ENCODE measurements at regions not wholly inside any gene's neighbourhood (a gene's known extent, or its start where the extent isn't known, plus 50 kb on each side); places are given as distances from the start of the nearest gene placed in this dataset.
"Not testable (repeated sequence)": the region's sequence is repeated elsewhere in the genome, so short reads cannot be mapped to it uniquely, and the experiment has no call there.

GRCh38 chr6:94588301-94588700, 989.0 kb upstream of the MANEA start:
- Histone ChIP-seq H3K4me1 (no peaks in the 10 kb centered on the region), H3K4me3 (ENCODE audit: low read depth, low read length) (no peak overlapping the region), H3K27me3 (ENCODE audit: control insufficient read depth, insufficient read depth, low read length) (no peaks in the 10 kb centered on the region), H3K4me2 (ENCODE audit: low read length) (no peak overlapping the region), H2AFZ (no peak overlapping the region), H3K27ac (no peak overlapping the region), H3K79me2 (no peaks in the 10 kb centered on the region), H3K9me3 (ENCODE audit: control insufficient read depth, low read length) (no peaks in the 10 kb centered on the region), H3K9ac (no peak overlapping the region), H3K36me3 (ENCODE audit: control insufficient read depth, insufficient read depth, low read length) (no peaks in the 10 kb centered on the region)
- TF ChIP-seq, protein P1, sequence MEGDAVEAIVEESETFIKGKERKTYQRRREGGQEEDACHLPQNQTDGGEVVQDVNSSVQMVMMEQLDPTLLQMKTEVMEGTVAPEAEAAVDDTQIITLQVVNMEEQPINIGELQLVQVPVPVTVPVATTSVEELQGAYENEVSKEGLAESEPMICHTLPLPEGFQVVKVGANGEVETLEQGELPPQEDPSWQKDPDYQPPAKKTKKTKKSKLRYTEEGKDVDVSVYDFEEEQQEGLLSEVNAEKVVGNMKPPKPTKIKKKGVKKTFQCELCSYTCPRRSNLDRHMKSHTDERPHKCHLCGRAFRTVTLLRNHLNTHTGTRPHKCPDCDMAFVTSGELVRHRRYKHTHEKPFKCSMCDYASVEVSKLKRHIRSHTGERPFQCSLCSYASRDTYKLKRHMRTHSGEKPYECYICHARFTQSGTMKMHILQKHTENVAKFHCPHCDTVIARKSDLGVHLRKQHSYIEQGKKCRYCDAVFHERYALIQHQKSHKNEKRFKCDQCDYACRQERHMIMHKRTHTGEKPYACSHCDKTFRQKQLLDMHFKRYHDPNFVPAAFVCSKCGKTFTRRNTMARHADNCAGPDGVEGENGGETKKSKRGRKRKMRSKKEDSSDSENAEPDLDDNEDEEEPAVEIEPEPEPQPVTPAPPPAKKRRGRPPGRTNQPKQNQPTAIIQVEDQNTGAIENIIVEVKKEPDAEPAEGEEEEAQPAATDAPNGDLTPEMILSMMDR (IDR thresholded peaks at IDR 0.05) = no peak

DNA sequence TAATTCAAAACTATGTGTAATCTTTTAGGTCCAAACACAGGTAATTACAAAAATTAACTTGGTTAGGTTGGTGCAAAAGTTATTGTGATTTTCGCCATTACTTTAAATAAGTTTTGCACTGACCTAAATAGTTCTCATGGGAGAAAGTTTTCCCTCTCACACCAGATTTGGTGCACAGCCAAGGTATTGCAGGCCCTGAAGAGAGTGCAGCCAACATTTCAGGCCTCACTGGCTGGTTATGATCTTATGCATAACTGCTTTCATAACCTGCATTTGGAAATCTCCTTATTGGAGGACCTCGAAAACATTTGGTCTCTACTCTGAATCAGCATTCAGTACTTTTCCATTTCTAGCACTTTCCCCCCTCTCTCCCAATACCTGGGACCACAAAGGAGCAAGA, 993.1 kb upstream of the MANEA start:
- H3K79me2 ChIP-seq = no peaks in the 10 kb centered on the region
- H3K27me3 ChIP-seq (ENCODE audit: control insufficient read depth, insufficient read depth, low read length) = no peaks in the 10 kb centered on the region
- no peak overlapping the region for H3K4me3 ChIP-seq (ENCODE audit: low read depth, low read length)
- TF ChIP-seq, protein P1 (IDR thresholded peaks at IDR 0.05) = no peak
- H3K27ac ChIP-seq = no peak overlapping the region
- no peak overlapping the region for H3K9ac ChIP-seq
- no peak overlapping the region for H3K4me2 ChIP-seq (ENCODE audit: low read length)
- H3K36me3 ChIP-seq (ENCODE audit: control insufficient read depth, insufficient read depth, low read length) = no peaks in the 10 kb centered on the region
- H3K9me3 ChIP-seq (ENCODE audit: control insufficient read depth, low read length) = no peaks in the 10 kb centered on the region
- no peak overlapping the region for H2AFZ ChIP-seq
- H3K4me1 ChIP-seq = no peaks in the 10 kb centered on the region

DNA sequence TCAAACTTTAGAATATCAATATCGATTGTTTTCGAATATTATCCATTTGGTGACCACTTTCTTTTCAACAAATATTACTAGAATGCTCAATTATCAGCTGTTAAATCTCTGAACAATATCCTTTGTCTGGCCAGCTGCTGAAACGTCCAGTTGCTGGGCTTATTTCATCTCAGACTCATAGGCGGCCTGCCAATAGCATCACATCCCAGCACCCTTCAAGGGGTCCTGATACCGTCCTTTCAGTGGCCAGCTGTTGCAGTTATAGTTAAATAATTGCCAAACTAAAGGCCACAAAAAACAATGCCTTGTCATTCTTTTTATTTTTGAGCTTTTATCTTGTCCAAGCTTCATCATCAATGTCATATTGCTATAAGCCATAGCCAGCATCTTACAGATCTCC, 1006.8 kb upstream of the MANEA start:
- Histone ChIP-seq H3K27ac (no peak overlapping the region), H3K79me2 (no peaks in the 10 kb centered on the region), H3K27me3 (ENCODE audit: control insufficient read depth, insufficient read depth, low read length) (no peaks in the 10 kb centered on the region), H3K4me3 (ENCODE audit: low read depth, low read length) (no peak overlapping the region), H3K36me3 (ENCODE audit: control insufficient read depth, insufficient read depth, low read length) (no peaks in the 10 kb centered on the region), H3K4me2 (ENCODE audit: low read length) (no peak overlapping the region), H3K9me3 (ENCODE audit: control insufficient read depth, low read length) (no peaks in the 10 kb centered on the region), H3K9ac (no peak overlapping the region), H3K4me1 (no peaks in the 10 kb centered on the region), H2AFZ (no peak overlapping the region)
- TF ChIP-seq, protein P1 (IDR thresholded peaks at IDR 0.05) = no peak

- H2AFZ ChIP-seq = no peak overlapping the region
- H3K4me2 ChIP-seq (ENCODE audit: low read length) = no peak overlapping the region
- no peaks in the 10 kb centered on the region for H3K79me2 ChIP-seq
- H3K9ac ChIP-seq = no peak overlapping the region
- no peaks in the 10 kb centered on the region for H3K9me3 ChIP-seq (ENCODE audit: control insufficient read depth, low read length)
- TF ChIP-seq, protein P1 (IDR thresholded peaks at IDR 0.05) = no peak
- no peaks in the 10 kb centered on the region for H3K27me3 ChIP-seq (ENCODE audit: control insufficient read depth, insufficient read depth, low read length)
- H3K4me3 ChIP-seq (ENCODE audit: low read depth, low read length) = no peak overlapping the region
- no peaks in the 10 kb centered on the region for H3K4me1 ChIP-seq
- H3K36me3 ChIP-seq (ENCODE audit: control insufficient read depth, insufficient read depth, low read length) = no peaks in the 10 kb centered on the region
- no peak overlapping the region for H3K27ac ChIP-seq
Measured at GRCh38 chr6:94562846-94563245, 1014.5 kb upstream of the MANEA start.

- no peak overlapping the region for H2AFZ ChIP-seq
- H3K79me2 ChIP-seq = no peaks in the 10 kb centered on the region
- H3K9ac ChIP-seq = no peak overlapping the region
- no peaks in the 10 kb centered on the region for H3K36me3 ChIP-seq (ENCODE audit: control insufficient read depth, insufficient read depth, low read length)
- H3K27me3 ChIP-seq (ENCODE audit: control insufficient read depth, insufficient read depth, low read length) = no peaks in the 10 kb centered on the region
- H3K4me2 ChIP-seq (ENCODE audit: low read length) = no peak overlapping the region
- no peak overlapping the region for H3K27ac ChIP-seq
- TF ChIP-seq, protein P1 (IDR thresholded peaks at IDR 0.05) = no peak
- H3K9me3 ChIP-seq (ENCODE audit: control insufficient read depth, low read length) = no peaks in the 10 kb centered on the region
- no peak overlapping the region for H3K4me3 ChIP-seq (ENCODE audit: low read depth, low read length)
- no peaks in the 10 kb centered on the region for H3K4me1 ChIP-seq
Measured at GRCh38 chr6:94559829-94560537, 1017.4 kb upstream of the MANEA start.

- H2AFZ ChIP-seq; H3K9me3 ChIP-seq (ENCODE audit: control insufficient read depth, low read length); H3K4me3 ChIP-seq (ENCODE audit: low read depth, low read length); H3K27me3 ChIP-seq (ENCODE audit: control insufficient read depth, insufficient read depth, low read length); H3K9ac ChIP-seq; H3K4me2 ChIP-seq (ENCODE audit: low read length); H3K79me2 ChIP-seq; H3K36me3 ChIP-seq (ENCODE audit: control insufficient read depth, insufficient read depth, low read length); H3K4me1 ChIP-seq; H3K27ac ChIP-seq: not testable (repeated sequence)
Measured at GRCh38 chr6:94557207-94557606, 1020.1 kb upstream of the MANEA start.
